ENCODE measurements at regions not wholly inside any gene's neighbourhood (a gene's known extent, or its start where the extent isn't known, plus 50 kb on each side); places are given as distances from the start of the nearest gene placed in this dataset.
"Not testable (repeated sequence)": the region's sequence is repeated elsewhere in the genome, so short reads cannot be mapped to it uniquely, and the experiment has no call there.

GRCh38 chr16:80116711-80117110 lies 424.1 kb upstream of the DYNLRB2 start:
- no peak for DNase-seq

- DNase-seq: no peak
Observed at GRCh38 chr16:80114699-80115098, 426.1 kb upstream of the DYNLRB2 start.

- no peak for DNase-seq
Observed at GRCh38 chr16:80113873-80114574, 426.8 kb upstream of the DYNLRB2 start.

- no peak for DNase-seq
Observed at GRCh38 chr16:80109581-80109980, 431.2 kb upstream of the DYNLRB2 start.

- no peak for DNase-seq
Observed at GRCh38 chr16:80107900-80108299, 432.9 kb upstream of the DYNLRB2 start.

- no peak for DNase-seq
Observed at GRCh38 chr16:80105751-80106150, 435.0 kb upstream of the DYNLRB2 start.

- DNase-seq: no peak
Observed at GRCh38 chr16:80105160-80105559, 435.6 kb upstream of the DYNLRB2 start.

GRCh38 chr16:80104401-80104800 lies 436.4 kb upstream of the DYNLRB2 start:
- no peak for DNase-seq

- no peak for DNase-seq
Observed at GRCh38 chr16:80103463-80103862, 437.3 kb upstream of the DYNLRB2 start.

- no peak for DNase-seq
Observed at GRCh38 chr16:80100846-80101451, 439.8 kb upstream of the DYNLRB2 start.

GRCh38 chr16:80100186-80100585 lies 440.6 kb upstream of the DYNLRB2 start:
- DNase-seq: no peak

- DNase-seq: no peak
Observed at GRCh38 chr16:80097098-80097497, 443.7 kb upstream of the DYNLRB2 start.

GRCh38 chr16:80092681-80093080 lies 448.1 kb upstream of the DYNLRB2 start:
- DNase-seq: no peak

- not testable (repeated sequence) for DNase-seq
Observed at GRCh38 chr16:80091453-80091852, 449.3 kb upstream of the DYNLRB2 start.

- DNase-seq: no peak
Observed at GRCh38 chr16:80085606-80086005, 455.2 kb upstream of the DYNLRB2 start.

GRCh38 chr16:80084614-80085013 lies 456.2 kb upstream of the DYNLRB2 start:
- no peak for DNase-seq

GRCh38 chr16:80084163-80084562 lies 456.6 kb upstream of the DYNLRB2 start:
- no peak for DNase-seq

GRCh38 chr16:80082906-80083305 lies 457.9 kb upstream of the DYNLRB2 start:
- no peak for DNase-seq

- DNase-seq: no peak
Observed at GRCh38 chr16:80081846-80082245, 458.9 kb upstream of the DYNLRB2 start.

GRCh38 chr16:80080287-80080851 lies 460.4 kb upstream of the DYNLRB2 start:
- DNase-seq: no peak

- no peak for DNase-seq
Observed at GRCh38 chr16:80079072-80079471, 461.7 kb upstream of the DYNLRB2 start.

- DNase-seq: no peak
Observed at GRCh38 chr16:80077696-80078095, 463.1 kb upstream of the DYNLRB2 start.

GRCh38 chr16:80074329-80074728 lies 466.5 kb upstream of the DYNLRB2 start:
- no peak for DNase-seq

- no peak for DNase-seq
Observed at GRCh38 chr16:80071964-80072456, 468.8 kb upstream of the DYNLRB2 start.

Measured in NCI-H2081 treated with DMSO at 0.1 percent for 48 hours (cell line).